G401.6 (cell line): ENCODE measurements at regions not wholly inside any gene's neighbourhood (a gene's known extent, or its start where the extent isn't known, plus 50 kb on each side); places are given as distances from the start of the nearest gene placed in this dataset.
A peak's percentile ranks its signal among the peaks of the same experiment; 100 is the strongest.
"Not testable (repeated sequence)": the region's sequence is repeated elsewhere in the genome, so short reads cannot be mapped to it uniquely, and the experiment has no call there.

Experiments
- FAIRE-seq: peaks from 2 replicates; lab custom pipeline; 2012; peaks lifted over from hg19 to GRCh38; lab: Jason Lieb, UNC

- FAIRE-seq, result no peak
Measured at GRCh38 chr11:103585401-103585800, 451.0 kb upstream of the DDI1 start.

- FAIRE-seq, result no peak
Measured at GRCh38 chr11:103585911-103586310, 450.5 kb upstream of the DDI1 start.

GRCh38 chr11:103586756-103587155 is 449.7 kb upstream of the DDI1 start:
- FAIRE-seq, result no peak

GRCh38 chr11:103587901-103588788 is 448.3 kb upstream of the DDI1 start:
- FAIRE-seq, result no peak

GRCh38 chr11:103591554-103591953 is 444.9 kb upstream of the DDI1 start:
- no peak for FAIRE-seq

GRCh38 chr11:103594283-103594682 is 442.2 kb upstream of the DDI1 start:
- no peak for FAIRE-seq

- no peak for FAIRE-seq
Measured at GRCh38 chr11:103596315-103596714, 440.1 kb upstream of the DDI1 start.

GRCh38 chr11:103601225-103601846 is 435.1 kb upstream of the DDI1 start:
- FAIRE-seq, result peak; percentile 87

- no peak for FAIRE-seq
Measured at GRCh38 chr11:103602840-103603239, 433.6 kb upstream of the DDI1 start.

GRCh38 chr11:103604310-103604709 is 432.1 kb upstream of the DDI1 start:
- FAIRE-seq, result no peak

- no peak for FAIRE-seq
Measured at GRCh38 chr11:103608566-103608965, 427.9 kb upstream of the DDI1 start.

- FAIRE-seq, result no peak
Measured at GRCh38 chr11:103609117-103610066, 427.0 kb upstream of the DDI1 start.

- FAIRE-seq, result no peak
Measured at GRCh38 chr11:103610435-103610834, 426.0 kb upstream of the DDI1 start.

- FAIRE-seq, result not testable (repeated sequence)
Measured at GRCh38 chr11:103611526-103612260, 424.7 kb upstream of the DDI1 start.

- FAIRE-seq, result not testable (repeated sequence)
Measured at GRCh38 chr11:103612451-103612850, 424.0 kb upstream of the DDI1 start.

GRCh38 chr11:103616586-103616985 is 419.9 kb upstream of the DDI1 start:
- FAIRE-seq, result not testable (repeated sequence)

- FAIRE-seq, result no peak
Measured at GRCh38 chr11:103618528-103618927, 417.9 kb upstream of the DDI1 start.

- FAIRE-seq, result no peak
Measured at GRCh38 chr11:103619480-103619879, 417.0 kb upstream of the DDI1 start.

- FAIRE-seq, result no peak
Measured at GRCh38 chr11:103619938-103620337, 416.5 kb upstream of the DDI1 start.

- FAIRE-seq, result no peak
Measured at GRCh38 chr11:103622296-103622695, 414.1 kb upstream of the DDI1 start.

GRCh38 chr11:103623933-103624332 is 412.5 kb upstream of the DDI1 start:
- no peak for FAIRE-seq
